ENCODE measurements at regions not wholly inside any gene's neighbourhood (a gene's known extent, or its start where the extent isn't known, plus 50 kb on each side); places are given as distances from the start of the nearest gene placed in this dataset.
"Not testable (repeated sequence)": the region's sequence is repeated elsewhere in the genome, so short reads cannot be mapped to it uniquely, and the experiment has no call there.

- H3K36me3 Mint-ChIP-seq (ENCODE audit: insufficient read depth in 2 of 2): peaks cover 0 to 1% of the 10 kb centered on the region in 2 donors
- H3K9me3 Mint-ChIP-seq: peaks cover 9 to 11% of the 10 kb centered on the region in 2 donors
- DNase-seq: no peak
- no peaks in the 10 kb centered on the region for H3K4me1 Mint-ChIP-seq (ENCODE audit: low read depth)
- no peak overlapping the region for H3K27ac Mint-ChIP-seq
- H3K27me3 Mint-ChIP-seq (ENCODE audit: low read depth): no peaks in the 10 kb centered on the region
- no peak for ATAC-seq (replicated peaks in 1 of 2)
- H3K4me3 Mint-ChIP-seq: no peak overlapping the region
Measured at GRCh38 chr9:11701706-11702105, 991.5 kb upstream of the TYRP1 start.

- Mint-ChIP-seq H3K4me1 (ENCODE audit: low read depth) (no peaks in the 10 kb centered on the region), H3K36me3 (ENCODE audit: insufficient read depth in 2 of 2) (peaks cover 0 to 1% of the 10 kb centered on the region in 2 donors), H3K4me3 (no peak overlapping the region), H3K27ac (no peak overlapping the region), H3K9me3 (peaks cover 3 to 11% of the 10 kb centered on the region in 2 donors), H3K27me3 (ENCODE audit: low read depth) (no peaks in the 10 kb centered on the region)
- DNase-seq: no peak
- no peak for ATAC-seq (replicated peaks in 1 of 2)
Measured at GRCh38 chr9:11702548-11702947, 990.6 kb upstream of the TYRP1 start.

- not testable (repeated sequence) for ATAC-seq (replicated peaks in 1 of 2); H3K27me3 Mint-ChIP-seq (ENCODE audit: low read depth); H3K4me1 Mint-ChIP-seq (ENCODE audit: low read depth); H3K36me3 Mint-ChIP-seq (ENCODE audit: insufficient read depth in 2 of 2); DNase-seq; H3K4me3 Mint-ChIP-seq; H3K27ac Mint-ChIP-seq
- H3K9me3 Mint-ChIP-seq: peaks cover 3 to 11% of the 10 kb centered on the region in 2 donors
Measured at GRCh38 chr9:11704198-11704597, 989.0 kb upstream of the TYRP1 start.

DNA sequence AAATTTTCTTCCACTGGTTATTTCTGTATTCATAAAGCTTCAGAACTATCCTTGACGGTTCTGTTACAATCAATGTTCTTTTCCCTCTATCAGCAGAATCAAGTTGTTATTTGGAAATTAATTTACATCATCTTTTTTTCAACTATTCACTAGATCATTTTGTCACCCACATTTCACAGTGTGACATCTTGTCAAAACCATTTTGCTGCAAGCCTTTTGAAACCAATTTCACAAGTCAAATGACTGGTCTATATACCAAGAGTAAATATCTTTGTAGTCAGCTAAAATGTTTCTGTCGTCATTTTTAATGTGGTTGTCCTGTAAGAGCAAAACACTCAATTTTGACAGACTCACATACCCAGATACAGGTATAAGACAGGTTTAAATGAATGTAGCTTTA, 984.3 kb upstream of the TYRP1 start:
- Mint-ChIP-seq H3K4me3 (no peak overlapping the region), H3K4me1 (ENCODE audit: low read depth) (no peaks in the 10 kb centered on the region)
- no peak for ATAC-seq (replicated peaks in 1 of 2)

DNA sequence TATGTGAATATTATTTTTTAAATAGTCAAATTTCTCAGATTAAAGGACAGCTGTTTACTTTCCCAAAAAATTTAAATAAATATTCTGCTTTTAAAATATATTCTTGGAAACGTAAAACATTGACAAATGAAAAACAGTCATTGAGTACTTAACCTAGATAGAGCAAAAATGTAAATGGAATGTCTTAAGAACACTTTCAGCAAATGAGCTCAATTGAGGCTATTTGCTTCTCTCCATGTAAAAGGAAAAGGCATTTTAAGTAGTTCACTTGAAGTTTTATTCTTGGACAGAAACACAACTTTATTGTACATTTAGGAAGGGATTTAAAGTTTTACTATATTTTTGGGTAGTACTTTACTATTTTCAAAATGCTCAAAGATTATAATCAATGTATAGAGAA, 983.6 kb upstream of the TYRP1 start:
- Mint-ChIP-seq H3K4me3 (no peak overlapping the region), H3K36me3 (ENCODE audit: insufficient read depth in 2 of 2) (peaks cover 1% of the 10 kb centered on the region in 2 donors), H3K27me3 (ENCODE audit: low read depth) (no peaks in the 10 kb centered on the region), H3K4me1 (ENCODE audit: low read depth) (no peaks in the 10 kb centered on the region), H3K9me3 (peaks cover 2 to 10% of the 10 kb centered on the region in 2 donors), H3K27ac (no peak overlapping the region)
- DNase-seq (no peak), ATAC-seq (replicated peaks in 1 of 2) (no peak)

More for the DNA sequence above, 984.3 kb upstream of the TYRP1 start:
- H3K27ac Mint-ChIP-seq: no peak overlapping the region
- peaks cover 2 to 10% of the 10 kb centered on the region in 2 donors for H3K9me3 Mint-ChIP-seq
- H3K27me3 Mint-ChIP-seq (ENCODE audit: low read depth): no peaks in the 10 kb centered on the region
- H3K36me3 Mint-ChIP-seq (ENCODE audit: insufficient read depth in 2 of 2): peaks cover 1% of the 10 kb centered on the region in 2 donors
- DNase-seq: no peak

DNA sequence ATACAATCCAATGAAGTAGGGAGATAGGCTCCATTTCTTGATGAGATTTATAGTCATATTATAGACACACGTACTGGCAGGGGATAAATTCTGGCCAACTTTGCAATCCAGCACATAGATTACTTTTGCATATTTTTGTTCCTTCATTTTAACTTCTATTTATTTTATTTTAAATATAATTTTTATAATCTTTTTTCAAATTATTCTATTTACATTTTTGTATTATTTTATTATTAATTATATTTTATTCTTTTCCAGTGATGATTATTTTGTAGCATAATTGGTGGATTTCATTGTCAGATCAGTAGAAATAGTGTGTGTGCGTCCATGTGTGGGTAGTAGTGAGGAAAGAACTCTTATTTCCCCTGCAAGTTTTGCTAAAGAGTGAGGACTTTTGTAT, 980.1 kb upstream of the TYRP1 start:
- Mint-ChIP-seq H3K27me3 (ENCODE audit: low read depth) (no peaks in the 10 kb centered on the region), H3K36me3 (ENCODE audit: insufficient read depth in 2 of 2) (peaks cover 0 to 1% of the 10 kb centered on the region in 2 donors)

GRCh38 chr9:11722957-11723356, 970.2 kb upstream of the TYRP1 start:
- Mint-ChIP-seq H3K9me3 (peaks cover 8 to 23% of the 10 kb centered on the region in 2 donors), H3K27ac (no peak overlapping the region), H3K4me3 (no peak overlapping the region)

More for the DNA sequence above, 980.1 kb upstream of the TYRP1 start:
- ATAC-seq (replicated peaks in 1 of 2) (no peak), DNase-seq (no peak)
- H3K4me1 Mint-ChIP-seq (ENCODE audit: low read depth): no peaks in the 10 kb centered on the region
- H3K9me3 Mint-ChIP-seq: peaks cover 4 to 10% of the 10 kb centered on the region in 2 donors
- H3K4me3 Mint-ChIP-seq: no peak overlapping the region
- H3K27ac Mint-ChIP-seq: no peak overlapping the region

DNA sequence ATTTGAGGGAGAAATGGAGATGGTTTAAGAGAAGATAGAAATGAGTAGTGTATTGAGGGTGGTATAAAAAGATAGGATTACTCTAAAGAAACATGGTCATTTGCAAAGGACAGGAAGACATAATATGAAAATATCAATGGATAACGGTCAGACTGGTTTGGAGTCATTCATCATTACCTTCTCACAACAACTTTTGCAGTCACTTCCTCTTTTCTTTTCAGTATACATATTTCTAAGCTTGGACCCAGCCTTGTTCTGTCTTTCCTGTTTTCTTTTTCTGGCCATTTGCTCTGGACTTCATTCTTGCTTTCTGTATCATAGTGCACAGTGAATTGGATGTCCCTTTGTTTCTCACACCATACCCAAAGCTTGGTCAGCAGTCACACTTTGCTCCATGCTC, 966.5 kb upstream of the TYRP1 start:
- DNase-seq (no peak), ATAC-seq (replicated peaks in 1 of 2) (no peak)
- no peaks in the 10 kb centered on the region for H3K27me3 Mint-ChIP-seq (ENCODE audit: low read depth)
- H3K36me3 Mint-ChIP-seq (ENCODE audit: insufficient read depth in 2 of 2): peaks cover 0 to 3% of the 10 kb centered on the region in 2 donors
- no peak overlapping the region for H3K4me3 Mint-ChIP-seq
- H3K9me3 Mint-ChIP-seq: peaks cover 5 to 16% of the 10 kb centered on the region in 2 donors
- no peak overlapping the region for H3K27ac Mint-ChIP-seq
- H3K4me1 Mint-ChIP-seq (ENCODE audit: low read depth): no peaks in the 10 kb centered on the region

More at GRCh38 chr9:11722957-11723356, 970.2 kb upstream of the TYRP1 start:
- no peaks in the 10 kb centered on the region for H3K4me1 Mint-ChIP-seq (ENCODE audit: low read depth)
- no peaks in the 10 kb centered on the region for H3K27me3 Mint-ChIP-seq (ENCODE audit: low read depth)
- H3K36me3 Mint-ChIP-seq (ENCODE audit: insufficient read depth in 2 of 2): peaks cover 2 to 6% of the 10 kb centered on the region in 2 donors
- DNase-seq: no peak
- no peak for ATAC-seq (replicated peaks in 1 of 2)

- Mint-ChIP-seq H3K27me3 (ENCODE audit: low read depth) (no peaks in the 10 kb centered on the region), H3K36me3 (ENCODE audit: insufficient read depth in 2 of 2) (peaks cover 2 to 3% of the 10 kb centered on the region in 2 donors), H3K9me3 (peaks cover 12 to 13% of the 10 kb centered on the region in 2 donors), H3K27ac (no peak overlapping the region), H3K4me1 (ENCODE audit: low read depth) (no peaks in the 10 kb centered on the region), H3K4me3 (no peak overlapping the region)
- DNase-seq: no peak
- ATAC-seq (replicated peaks in 1 of 2): no peak
Measured at GRCh38 chr9:11735391-11735790, 957.8 kb upstream of the TYRP1 start.

DNA sequence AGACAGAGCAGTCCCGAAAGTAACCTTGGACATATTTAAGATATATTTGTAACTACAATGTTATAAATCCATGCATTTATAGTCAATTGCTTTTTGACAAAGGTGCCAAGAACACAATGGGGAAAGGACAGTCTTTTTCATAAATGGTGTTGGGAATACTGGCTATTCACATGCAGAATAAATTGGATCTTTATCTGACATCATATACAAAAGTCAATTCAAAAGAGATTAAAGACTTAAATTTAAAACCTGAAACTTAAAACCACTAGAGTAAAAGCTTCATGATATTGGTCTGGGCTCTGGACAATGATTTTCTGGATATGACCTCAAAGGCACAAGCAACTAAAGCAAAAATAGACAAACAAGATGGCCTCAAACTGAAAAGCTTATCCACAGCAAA, 950.7 kb upstream of the TYRP1 start:
- Mint-ChIP-seq H3K9me3 (peaks cover 5 to 8% of the 10 kb centered on the region in 2 donors), H3K4me1 (ENCODE audit: low read depth) (no peaks in the 10 kb centered on the region), H3K27me3 (ENCODE audit: low read depth) (no peaks in the 10 kb centered on the region), H3K27ac (no peak overlapping the region), H3K36me3 (ENCODE audit: insufficient read depth in 2 of 2) (no peaks in the 10 kb centered on the region), H3K4me3 (no peak overlapping the region)
- no peak for DNase-seq
- no peak for ATAC-seq (replicated peaks in 1 of 2)

- Mint-ChIP-seq H3K36me3 (ENCODE audit: insufficient read depth in 2 of 2) (no peaks in the 10 kb centered on the region), H3K27me3 (ENCODE audit: low read depth) (no peaks in the 10 kb centered on the region), H3K4me3 (no peak overlapping the region), H3K9me3 (peaks cover 5 to 6% of the 10 kb centered on the region in 2 donors), H3K27ac (no peak overlapping the region), H3K4me1 (ENCODE audit: low read depth) (no peaks in the 10 kb centered on the region)
- no peak for DNase-seq
- ATAC-seq (replicated peaks in 1 of 2): no peak
Measured at GRCh38 chr9:11743356-11743755, 949.8 kb upstream of the TYRP1 start.

- no peak overlapping the region for H3K4me3 Mint-ChIP-seq
- no peak for ATAC-seq (replicated peaks in 1 of 2)
- DNase-seq: no peak
- H3K4me1 Mint-ChIP-seq (ENCODE audit: low read depth): no peaks in the 10 kb centered on the region
- no peak overlapping the region for H3K27ac Mint-ChIP-seq
- no peaks in the 10 kb centered on the region for H3K36me3 Mint-ChIP-seq (ENCODE audit: insufficient read depth in 2 of 2)
- H3K9me3 Mint-ChIP-seq: peaks cover 6 to 9% of the 10 kb centered on the region in 2 donors
- no peaks in the 10 kb centered on the region for H3K27me3 Mint-ChIP-seq (ENCODE audit: low read depth)
Measured at GRCh38 chr9:11749396-11749795, 943.8 kb upstream of the TYRP1 start.

DNA sequence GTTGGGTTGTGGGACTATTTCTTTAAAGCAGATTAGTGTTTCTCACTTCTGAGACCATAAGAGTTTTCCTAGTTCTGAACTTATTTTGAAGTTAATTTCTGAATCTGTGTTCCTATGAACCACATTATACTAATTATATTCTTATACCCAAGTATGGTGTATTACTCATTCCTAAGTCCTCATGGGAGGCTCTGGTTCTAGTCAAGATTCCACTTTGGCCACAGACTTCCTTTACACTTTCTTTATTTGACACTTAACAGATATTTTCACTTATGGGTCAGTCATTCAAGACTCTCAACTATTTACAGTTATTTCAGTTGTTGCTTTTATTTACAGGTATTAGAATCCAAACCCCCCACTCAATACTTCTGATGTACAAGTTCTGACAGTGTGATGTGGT, 937.2 kb upstream of the TYRP1 start:
- H3K9me3 Mint-ChIP-seq: peaks cover 4 to 6% of the 10 kb centered on the region in 2 donors
- H3K27me3 Mint-ChIP-seq (ENCODE audit: low read depth): no peaks in the 10 kb centered on the region
- no peak overlapping the region for H3K27ac Mint-ChIP-seq
- DNase-seq (no peak), ATAC-seq (replicated peaks in 1 of 2) (no peak)
- no peak overlapping the region for H3K4me3 Mint-ChIP-seq
- no peaks in the 10 kb centered on the region for H3K4me1 Mint-ChIP-seq (ENCODE audit: low read depth)
- peaks cover 0 to 2% of the 10 kb centered on the region in 2 donors for H3K36me3 Mint-ChIP-seq (ENCODE audit: insufficient read depth in 2 of 2)

GRCh38 chr9:11757408-11757807, 935.8 kb upstream of the TYRP1 start:
- no peak for ATAC-seq (replicated peaks in 1 of 2)
- Mint-ChIP-seq H3K27me3 (ENCODE audit: low read depth) (no peaks in the 10 kb centered on the region), H3K27ac (no peak overlapping the region), H3K9me3 (peaks cover 2 to 4% of the 10 kb centered on the region in 2 donors), H3K4me1 (ENCODE audit: low read depth) (no peaks in the 10 kb centered on the region), H3K36me3 (ENCODE audit: insufficient read depth in 2 of 2) (peaks cover 0 to 2% of the 10 kb centered on the region in 2 donors), H3K4me3 (no peak overlapping the region)
- no peak for DNase-seq

Measured in activated T-cell treated with anti-CD3 and anti-CD28 coated beads, Interleukin-2, amount 50 U/mL, for 72 hours (primary cell).